Gastroesophageal sphincter (tissue), 4 donors: ENCODE measurements at regions not wholly inside any gene's neighbourhood (a gene's known extent, or its start where the extent isn't known, plus 50 kb on each side); places are given as distances from the start of the nearest gene placed in this dataset.

Experiments
- ATAC-seq: fragments of 150-250 bp; one replicate; pipeline ENCODE4 v1.9.1; 2016; ENCODE audit warnings: mild to moderate bottlenecking, moderate library complexity
- H3K27ac ChIP-seq, 4 donors: fragments of 200-600 bp; sonication (generic) in 3 of 4; 1 replicate in 3 of 4; 2 replicates in 1 of 4; pipeline ENCODE4 v1.5.1; 2016 to 2019
- H3K27me3 ChIP-seq: fragments of 200-600 bp; sonication (generic); one replicate; pipeline ENCODE4 v1.5.1; 2019
- H3K36me3 ChIP-seq, 2 donors: fragments of 200-600 bp; sonication (generic); one replicate each; pipeline ENCODE4 v1.5.1; 2019; ENCODE audit warnings: control low read depth in 1 of 2
- H3K4me1 ChIP-seq, 3 donors: fragments of 200-600 bp; sonication (generic); 1 replicate in 2 of 3; 2 replicates in 1 of 3; pipeline ENCODE4 v1.5.1; 2016 to 2019; ENCODE audit warnings: control low read depth in 2 of 3
- H3K4me3 ChIP-seq, 2 donors: fragments of 200-600 bp; sonication (generic); one replicate each; pipeline ENCODE4 v1.5.1; 2019; ENCODE audit warnings: mild to moderate bottlenecking in 1 of 2, moderate library complexity in 1 of 2
- H3K9me3 ChIP-seq, 3 donors: fragments of 200-600 bp; sonication (generic); one replicate each; pipeline ENCODE4 v1.5.1; 2017 to 2019; ENCODE audit warnings: control low read depth in 2 of 3
- CTCF ChIP-seq, 4 experiments: fragments of 200-600 bp in 2 of 4; fragments of 450-650 bp in 2 of 4; sonication (generic) in 1 of 4; IDR thresholded peaks; one replicate each; pipeline ENCODE4 v1.5.1; 2017 to 2019; ENCODE audit warnings: antibody characterized with exemption in 4 of 4, mild to moderate bottlenecking in 2 of 4, moderate library complexity in 2 of 4
- EP300 ChIP-seq: sonication (generic); formaldehyde crosslinking; IDR thresholded peaks from one replicate; pipeline ENCODE4 v1.6.1; 2017; ENCODE audit warnings: antibody characterized with exemption, mild to moderate bottlenecking
- POLR2A ChIP-seq, 2 donors: fragments of 450-650 bp; IDR thresholded peaks; one replicate each; pipeline ENCODE4 v1.6.1; 2017; ENCODE audit warnings: antibody characterized with exemption in 2 of 2, mild to moderate bottlenecking in 2 of 2, moderate library complexity in 1 of 2
- POLR2AphosphoS5 ChIP-seq: sonication (generic); formaldehyde crosslinking; IDR thresholded peaks from one replicate; pipeline ENCODE4 v1.6.1; 2017; ENCODE audit warnings: antibody characterized with exemption
- WGBS, 2 donors: methylation state at CpG; one replicate each; pipeline ENCODE4 v1.1.5; 2018; ENCODE audit warnings: low coverage in 1 of 2; 5-methylcytosine and 5-hydroxymethylcytosine counted together

DNA sequence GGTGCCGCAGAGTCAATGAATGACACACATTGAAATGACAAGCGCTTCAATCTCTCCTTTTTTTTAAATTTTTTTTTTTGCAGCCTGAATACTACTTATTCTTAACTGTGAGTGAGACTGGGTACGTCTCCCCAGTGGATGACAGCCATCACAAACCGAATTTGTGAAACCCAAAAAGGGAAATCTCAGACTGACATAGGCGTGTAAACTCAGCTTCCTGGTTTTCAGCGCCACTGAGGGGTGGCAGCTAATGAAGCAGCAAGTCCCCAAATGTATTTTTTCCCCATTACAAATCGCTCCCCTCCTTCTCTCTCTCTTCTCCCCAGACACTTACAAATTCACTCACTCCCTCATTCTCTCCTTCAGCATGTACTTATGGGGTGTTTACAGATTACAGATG, 196.0 kb downstream of the MAF start:
- Histone ChIP-seq H3K4me1 (no peaks in the 10 kb centered on the region), H3K36me3 (no peaks in the 10 kb centered on the region), H3K27me3 (peaks cover 14% of the 10 kb centered on the region), H3K9me3 (peaks cover 0 to 8% (median 0%) of the 10 kb centered on the region in 3 donors), H3K4me3 (no peak overlapping the region), H3K27ac (no peak overlapping the region)
- TF ChIP-seq POLR2AphosphoS5 (no peak), EP300 (no peak), CTCF (IDR thresholded peaks at IDR 0.05) (no peak), POLR2A (IDR thresholded peaks at IDR 0.05) (no peak)
- 70 to 78% methylated on average over 7 of the region's 7 CpGs for WGBS, 2 donors
- no peak for ATAC-seq

GRCh38 chr16:79403534-79403933, 197.0 kb downstream of the MAF start:
- TF ChIP-seq EP300 (no peak), CTCF (IDR thresholded peaks at IDR 0.05) (no peak), POLR2AphosphoS5 (no peak), POLR2A (IDR thresholded peaks at IDR 0.05) (no peak)
- 80 to 100% methylated on average over 1 of the region's 4 CpGs for WGBS, 2 donors
- no peak for ATAC-seq

DNA sequence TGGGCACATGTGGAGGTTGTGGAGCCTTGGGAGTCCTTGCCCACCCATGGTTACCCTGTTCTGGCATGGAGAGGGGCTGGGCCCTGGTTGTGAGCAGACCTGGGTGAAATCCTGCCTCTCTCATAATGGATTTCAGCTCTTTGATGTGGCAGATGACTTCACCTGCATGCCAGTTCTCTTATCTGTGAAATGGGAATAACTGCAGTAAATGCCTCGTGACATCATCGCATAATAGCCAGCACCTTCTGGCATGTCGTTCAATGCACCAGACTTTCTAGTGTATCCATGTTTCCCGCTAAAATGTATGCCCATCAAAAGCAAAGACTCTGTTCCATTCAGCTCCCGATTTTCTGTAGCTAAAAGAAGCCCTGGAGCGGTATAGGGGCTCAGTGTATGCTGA, 197.6 kb downstream of the MAF start:
- 76 to 100% methylated on average over 2 to 6 of the region's 6 CpGs for WGBS, 2 donors
- TF ChIP-seq POLR2AphosphoS5 = no peak
- no peak for TF ChIP-seq POLR2A (IDR thresholded peaks at IDR 0.05)
- TF ChIP-seq EP300 = no peak
- no peak for TF ChIP-seq CTCF (IDR thresholded peaks at IDR 0.05)
- H3K27ac ChIP-seq = no peak overlapping the region
- no peaks in the 10 kb centered on the region for H3K36me3 ChIP-seq
- H3K9me3 ChIP-seq = peaks cover 0 to 8% (median 0%) of the 10 kb centered on the region in 3 donors
- no peak for ATAC-seq
- H3K4me3 ChIP-seq = no peak overlapping the region
- H3K4me1 ChIP-seq = no peaks in the 10 kb centered on the region
- peaks cover 14% of the 10 kb centered on the region for H3K27me3 ChIP-seq

More at GRCh38 chr16:79403534-79403933, 197.0 kb downstream of the MAF start:
- Histone ChIP-seq H3K36me3 (no peaks in the 10 kb centered on the region), H3K27me3 (peaks cover 14% of the 10 kb centered on the region), H3K9me3 (peaks cover 0 to 8% (median 0%) of the 10 kb centered on the region in 3 donors), H3K27ac (no peak overlapping the region), H3K4me1 (no peaks in the 10 kb centered on the region), H3K4me3 (no peak overlapping the region)

GRCh38 chr16:79402356-79402755, 198.2 kb downstream of the MAF start:
- peaks cover 0 to 8% (median 0%) of the 10 kb centered on the region in 3 donors for H3K9me3 ChIP-seq
- H3K36me3 ChIP-seq = no peaks in the 10 kb centered on the region
- no peak for TF ChIP-seq EP300
- TF ChIP-seq POLR2A (IDR thresholded peaks at IDR 0.05) = no peak
- no peak for TF ChIP-seq CTCF (IDR thresholded peaks at IDR 0.05)
- no peak for TF ChIP-seq POLR2AphosphoS5
- H3K4me1 ChIP-seq = no peaks in the 10 kb centered on the region
- no peak overlapping the region for H3K4me3 ChIP-seq
- H3K27me3 ChIP-seq = peaks cover 14% of the 10 kb centered on the region
- ATAC-seq = no peak
- H3K27ac ChIP-seq = no peak overlapping the region
- whole genome bisulfite sequencing, 2 donors = 52% methylated on average over 4 of the region's 5 CpGs; no CpG with 5 or more reads in 1 of the 2 donors

- WGBS, 2 donors = 100% methylated on average over 1 of the region's 1 CpG
- Histone ChIP-seq H3K36me3 (no peaks in the 10 kb centered on the region), H3K9me3 (peaks cover 0 to 8% (median 0%) of the 10 kb centered on the region in 3 donors), H3K4me3 (no peak overlapping the region), H3K27ac (no peak overlapping the region), H3K4me1 (no peaks in the 10 kb centered on the region), H3K27me3 (peaks cover 11% of the 10 kb centered on the region)
- TF ChIP-seq POLR2A (IDR thresholded peaks at IDR 0.05) (no peak), EP300 (no peak), CTCF (IDR thresholded peaks at IDR 0.05) (no peak), POLR2AphosphoS5 (no peak)
- ATAC-seq = no peak
Observed at GRCh38 chr16:79401782-79402181, 198.8 kb downstream of the MAF start.
